ENCODE measurements at regions not wholly inside any gene's neighbourhood (a gene's known extent, or its start where the extent isn't known, plus 50 kb on each side); places are given as distances from the start of the nearest gene placed in this dataset.
"Not testable (repeated sequence)": the region's sequence is repeated elsewhere in the genome, so short reads cannot be mapped to it uniquely, and the experiment has no call there.

DNA sequence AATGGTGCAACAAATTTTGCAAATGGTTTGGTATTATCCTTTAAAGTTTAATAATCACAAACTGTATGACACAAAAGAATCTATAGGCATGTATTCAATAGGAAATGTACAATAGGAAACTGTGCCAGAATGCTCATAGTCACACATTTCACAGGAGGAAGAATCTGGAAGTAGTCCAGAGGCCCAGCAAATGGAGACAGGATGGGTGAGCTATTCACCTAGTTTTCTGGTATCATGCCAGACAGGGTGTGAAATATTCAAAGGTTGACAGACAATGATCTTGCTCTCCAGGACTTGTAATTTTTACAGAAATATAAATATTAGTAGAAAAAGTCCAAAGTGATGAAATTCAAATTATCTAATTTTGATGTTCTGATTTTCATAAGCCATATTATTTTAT lies 520.1 kb upstream of the IMPG1 start:
- no peak overlapping the region for H3K4me3 ChIP-seq (replicated peaks in 1 of 2; ENCODE audit: low read depth in 2 of 2, low read length in 2 of 2)
- DNase-seq (ENCODE audit: low read depth in 2 of 2), result peak in 1 of 2 donors; percentile 3
- TF ChIP-seq, protein P1, sequence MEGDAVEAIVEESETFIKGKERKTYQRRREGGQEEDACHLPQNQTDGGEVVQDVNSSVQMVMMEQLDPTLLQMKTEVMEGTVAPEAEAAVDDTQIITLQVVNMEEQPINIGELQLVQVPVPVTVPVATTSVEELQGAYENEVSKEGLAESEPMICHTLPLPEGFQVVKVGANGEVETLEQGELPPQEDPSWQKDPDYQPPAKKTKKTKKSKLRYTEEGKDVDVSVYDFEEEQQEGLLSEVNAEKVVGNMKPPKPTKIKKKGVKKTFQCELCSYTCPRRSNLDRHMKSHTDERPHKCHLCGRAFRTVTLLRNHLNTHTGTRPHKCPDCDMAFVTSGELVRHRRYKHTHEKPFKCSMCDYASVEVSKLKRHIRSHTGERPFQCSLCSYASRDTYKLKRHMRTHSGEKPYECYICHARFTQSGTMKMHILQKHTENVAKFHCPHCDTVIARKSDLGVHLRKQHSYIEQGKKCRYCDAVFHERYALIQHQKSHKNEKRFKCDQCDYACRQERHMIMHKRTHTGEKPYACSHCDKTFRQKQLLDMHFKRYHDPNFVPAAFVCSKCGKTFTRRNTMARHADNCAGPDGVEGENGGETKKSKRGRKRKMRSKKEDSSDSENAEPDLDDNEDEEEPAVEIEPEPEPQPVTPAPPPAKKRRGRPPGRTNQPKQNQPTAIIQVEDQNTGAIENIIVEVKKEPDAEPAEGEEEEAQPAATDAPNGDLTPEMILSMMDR (IDR thresholded peaks at IDR 0.05; ENCODE audit: low read depth, low read length), result no peak

GRCh38 chr6:76587271-76587670 lies 514.8 kb upstream of the IMPG1 start:
- TF ChIP-seq, protein P1 (IDR thresholded peaks at IDR 0.05; ENCODE audit: low read depth, low read length), result no peak
- no peak overlapping the region for H3K4me3 ChIP-seq (replicated peaks in 1 of 2; ENCODE audit: low read depth in 2 of 2, low read length in 2 of 2)
- no peak for DNase-seq (ENCODE audit: low read depth in 2 of 2)

- TF ChIP-seq, protein P1 (IDR thresholded peaks at IDR 0.05; ENCODE audit: low read depth, low read length), result no peak
Observed at GRCh38 chr6:76584121-76584520, 511.7 kb upstream of the IMPG1 start.

DNA sequence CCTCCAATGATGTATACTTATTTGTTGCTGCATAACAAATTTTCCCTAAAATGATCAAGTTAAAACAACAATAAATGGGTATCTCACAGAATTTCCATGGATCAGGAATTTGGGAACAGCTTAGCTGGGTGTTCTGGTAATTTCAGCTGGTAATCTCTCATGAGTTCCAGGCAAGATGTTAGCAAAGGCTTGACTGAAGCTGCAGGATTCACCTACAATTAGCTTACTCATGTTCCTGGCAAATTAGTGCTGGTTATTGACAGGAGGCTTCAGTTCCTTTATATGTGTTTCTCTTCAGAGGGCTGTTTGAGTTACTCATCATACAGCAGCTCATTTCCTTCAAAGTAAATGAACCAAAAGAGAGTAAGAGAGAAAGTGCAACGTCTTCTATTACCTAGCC lies 506.3 kb upstream of the IMPG1 start:
- H3K4me3 ChIP-seq (replicated peaks in 1 of 2; ENCODE audit: low read depth in 2 of 2, low read length in 2 of 2), result no peak overlapping the region
- DNase-seq (ENCODE audit: low read depth in 2 of 2), result no peak
- TF ChIP-seq, protein P1 (IDR thresholded peaks at IDR 0.05; ENCODE audit: low read depth, low read length), result no peak

More at GRCh38 chr6:76584121-76584520, 511.7 kb upstream of the IMPG1 start:
- no peak overlapping the region for H3K4me3 ChIP-seq (replicated peaks in 1 of 2; ENCODE audit: low read depth in 2 of 2, low read length in 2 of 2)
- no peak for DNase-seq (ENCODE audit: low read depth in 2 of 2)

DNA sequence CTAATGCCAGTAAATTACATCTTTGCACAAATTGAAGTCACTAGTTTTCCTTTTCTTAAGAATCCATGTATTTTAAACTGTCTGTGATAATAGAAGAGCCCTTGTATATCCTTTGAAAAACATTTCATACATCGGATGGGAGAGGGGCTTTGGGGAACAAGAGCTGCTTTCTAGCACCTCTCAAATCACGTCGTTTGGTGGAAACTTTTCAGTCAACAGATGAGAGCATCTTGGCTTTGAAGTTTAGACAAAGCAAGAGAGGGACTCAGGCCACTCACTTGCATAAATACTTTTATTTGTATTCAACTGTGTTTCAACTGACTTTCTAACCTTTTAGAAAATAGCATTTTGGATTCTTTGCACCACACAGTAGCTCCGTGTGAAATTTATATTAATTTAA lies 502.3 kb upstream of the IMPG1 start:
- H3K4me3 ChIP-seq (replicated peaks in 1 of 2; ENCODE audit: low read depth in 2 of 2, low read length in 2 of 2), result no peak overlapping the region
- TF ChIP-seq, protein P1 (IDR thresholded peaks at IDR 0.05; ENCODE audit: low read depth, low read length), result no peak

DNA sequence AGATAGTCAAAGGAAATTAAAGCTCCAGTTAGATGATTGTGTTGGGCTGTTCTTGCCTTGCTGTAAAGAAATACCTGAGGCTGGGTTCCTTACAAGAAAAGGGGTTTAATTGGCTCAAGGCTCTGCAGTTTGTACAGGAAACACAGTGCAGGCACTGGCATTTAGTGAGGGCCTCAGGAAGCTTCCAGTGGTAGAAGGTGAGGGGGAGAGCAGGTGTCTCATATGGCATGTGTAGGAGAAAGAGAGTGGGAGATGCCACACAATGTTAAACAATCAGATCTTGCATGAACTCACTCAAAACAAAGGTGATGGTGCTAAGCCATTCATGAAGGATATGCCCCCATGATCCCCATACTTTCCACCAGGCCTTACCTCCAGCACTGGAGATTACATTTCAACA lies 493.5 kb upstream of the IMPG1 start:
- no peak overlapping the region for H3K4me3 ChIP-seq (replicated peaks in 1 of 2; ENCODE audit: low read depth in 2 of 2, low read length in 2 of 2)
- no peak for DNase-seq (ENCODE audit: low read depth in 2 of 2)
- TF ChIP-seq, protein P1 (IDR thresholded peaks at IDR 0.05; ENCODE audit: low read depth, low read length), result no peak

More for the DNA sequence above, 502.3 kb upstream of the IMPG1 start:
- no peak for DNase-seq (ENCODE audit: low read depth in 2 of 2)

GRCh38 chr6:76562371-76562770 lies 489.9 kb upstream of the IMPG1 start:
- DNase-seq (ENCODE audit: low read depth in 2 of 2); H3K4me3 ChIP-seq (replicated peaks in 1 of 2; ENCODE audit: low read depth in 2 of 2, low read length in 2 of 2): not testable (repeated sequence)

- DNase-seq (ENCODE audit: low read depth in 2 of 2); H3K4me3 ChIP-seq (replicated peaks in 1 of 2; ENCODE audit: low read depth in 2 of 2, low read length in 2 of 2): not testable (repeated sequence)
Observed at GRCh38 chr6:76560851-76561755, 488.6 kb upstream of the IMPG1 start.

Data from cardiac fibroblast (primary cell).